ENCODE measurements at regions not wholly inside any gene's neighbourhood (a gene's known extent, or its start where the extent isn't known, plus 50 kb on each side); places are given as distances from the start of the nearest gene placed in this dataset.

GRCh38 chr5:175813943-175814630 is 57.3 kb upstream of the CPLX2 start:
- H3K27me3 ChIP-seq = no peaks in the 10 kb centered on the region
- no peak overlapping the region for H3K4me3 ChIP-seq
- no peaks in the 10 kb centered on the region for H3K36me3 ChIP-seq
- intact Hi-C loops (cut with DNase I) = no loop called here
- no peak overlapping the region for H3K27ac ChIP-seq
- TF ChIP-seq CTCF (IDR thresholded peaks at IDR 0.05) = no peak
- DNase-seq (ENCODE audit: low spot score in 2 of 2) = no peak
- no peaks in the 10 kb centered on the region for H3K9me3 ChIP-seq
- no peaks in the 10 kb centered on the region for H3K4me1 ChIP-seq

- Histone ChIP-seq H3K27ac (no peak overlapping the region), H3K36me3 (no peaks in the 10 kb centered on the region), H3K4me3 (no peak overlapping the region), H3K9me3 (no peaks in the 10 kb centered on the region), H3K27me3 (no peaks in the 10 kb centered on the region), H3K4me1 (no peaks in the 10 kb centered on the region)
- no peak for TF ChIP-seq CTCF (IDR thresholded peaks at IDR 0.05)
- intact Hi-C loops (cut with DNase I) = no loop called here
- DNase-seq (ENCODE audit: low spot score in 2 of 2) = no peak
Measured at GRCh38 chr5:175814691-175815090, 56.7 kb upstream of the CPLX2 start.

- Histone ChIP-seq H3K4me3 (no peak overlapping the region), H3K4me1 (no peaks in the 10 kb centered on the region), H3K9me3 (no peaks in the 10 kb centered on the region), H3K27ac (no peak overlapping the region), H3K36me3 (no peaks in the 10 kb centered on the region), H3K27me3 (no peaks in the 10 kb centered on the region)
- intact Hi-C loops (cut with DNase I) = no loop called here
- no peak for DNase-seq (ENCODE audit: low spot score in 2 of 2)
- TF ChIP-seq CTCF (IDR thresholded peaks at IDR 0.05) = no peak
Measured at GRCh38 chr5:175815126-175815913, 56.1 kb upstream of the CPLX2 start.

GRCh38 chr5:175816348-175816747 is 55.0 kb upstream of the CPLX2 start:
- intact Hi-C loops (cut with DNase I) = no loop called here
- no peak for DNase-seq (ENCODE audit: low spot score in 2 of 2)
- Histone ChIP-seq H3K27ac (no peak overlapping the region), H3K4me3 (no peak overlapping the region), H3K9me3 (no peaks in the 10 kb centered on the region), H3K4me1 (no peaks in the 10 kb centered on the region), H3K36me3 (no peaks in the 10 kb centered on the region), H3K27me3 (no peaks in the 10 kb centered on the region)
- no peak for TF ChIP-seq CTCF (IDR thresholded peaks at IDR 0.05)

GRCh38 chr5:175819090-175819425 is 52.3 kb upstream of the CPLX2 start:
- H3K4me1 ChIP-seq = no peaks in the 10 kb centered on the region
- no peaks in the 10 kb centered on the region for H3K36me3 ChIP-seq
- DNase-seq (ENCODE audit: low spot score in 2 of 2) = no peak
- intact Hi-C loops (cut with DNase I) = no loop called here
- no peaks in the 10 kb centered on the region for H3K9me3 ChIP-seq
- no peak overlapping the region for H3K27ac ChIP-seq
- H3K4me3 ChIP-seq = no peak overlapping the region
- no peak for TF ChIP-seq CTCF (IDR thresholded peaks at IDR 0.05)
- no peaks in the 10 kb centered on the region for H3K27me3 ChIP-seq

All from ascending aorta (tissue), 2 donors.